Hepatocyte (in vitro differentiated cells): ENCODE measurements at regions not wholly inside any gene's neighbourhood (a gene's known extent, or its start where the extent isn't known, plus 50 kb on each side); places are given as distances from the start of the nearest gene placed in this dataset.

ENCODE experiments used
- DNase-seq: peaks from one replicate; pipeline ENCODE4 v3.0.0-alpha.2; 2016; ENCODE audit warnings: low spot score
- H2AFZ ChIP-seq: fragments of 200-600 bp; sonication (generic); 2 replicates; pipeline ENCODE4 v1.6.0; 2016; ENCODE audit warnings: antibody characterized with exemption, mild to moderate bottlenecking
- H3K27ac ChIP-seq: fragments of 200-600 bp; sonication (generic); 2 replicates; pipeline ENCODE4 v1.5.1; 2016; ENCODE audit warnings: mild to moderate bottlenecking
- H3K27me3 ChIP-seq: fragments of 200-600 bp; sonication (generic); 2 replicates; pipeline ENCODE4 v1.6.1; 2016
- H3K36me3 ChIP-seq: fragments of 200-600 bp; sonication (generic); replicated peaks from 2 replicates; pipeline ENCODE4 v1.5.1; 2016; ENCODE audit warnings: low read depth; ENCODE audit not compliant: insufficient read depth
- H3K4me1 ChIP-seq: fragments of 200-600 bp; sonication (generic); 2 replicates; pipeline ENCODE4 v1.5.1; 2016; ENCODE audit warnings: mild to moderate bottlenecking, moderate library complexity; ENCODE audit not compliant: insufficient read depth
- H3K4me2 ChIP-seq: fragments of 200-600 bp; sonication (generic); 2 replicates; pipeline ENCODE4 v1.6.0; 2016
- H3K4me3 ChIP-seq: fragments of 200-600 bp; sonication (generic); 2 replicates; pipeline ENCODE4 v1.5.1; 2016; ENCODE audit warnings: mild to moderate bottlenecking
- H3K79me2 ChIP-seq: fragments of 200-600 bp; sonication (generic); 2 replicates; pipeline ENCODE4 v1.6.0; 2017; ENCODE audit warnings: mild to moderate bottlenecking
- H3K9me2 ChIP-seq: fragments of 200-600 bp; sonication (generic); replicated peaks from 2 replicates; pipeline ENCODE4 v1.6.0; 2017; ENCODE audit warnings: mild to moderate bottlenecking; ENCODE audit not compliant: insufficient read depth
- H3K9me3 ChIP-seq: fragments of 200-600 bp; sonication (generic); 2 replicates; pipeline ENCODE4 v1.5.1; 2016; ENCODE audit warnings: low read depth, mild to moderate bottlenecking
- H4K20me1 ChIP-seq: fragments of 200-600 bp; sonication (generic); 2 replicates; pipeline ENCODE4 v1.6.0; 2016; ENCODE audit warnings: mild to moderate bottlenecking; ENCODE audit not compliant: insufficient read depth, poor library complexity, severe bottlenecking
- CTCF ChIP-seq: fragments of 200-600 bp; sonication (generic); IDR thresholded peaks from 2 replicates; pipeline ENCODE4 v1.5.1; 2016; ENCODE audit warnings: antibody characterized with exemption, mild to moderate bottlenecking; ENCODE audit not compliant: poor library complexity
- EZH2 ChIP-seq: fragments of 200-600 bp; sonication (generic); IDR thresholded peaks from 2 replicates; pipeline ENCODE4 v1.6.1; 2016; ENCODE audit warnings: antibody characterized with exemption, mild to moderate bottlenecking, borderline replicate concordance
- EZH2phosphoT487 ChIP-seq: fragments of 200-600 bp; sonication (generic); IDR thresholded peaks from one replicate; pipeline ENCODE4 v1.6.1; 2018; ENCODE audit warnings: antibody characterized with exemption, mild to moderate bottlenecking, low read depth, moderate library complexity; ENCODE audit not compliant: unreplicated experiment, severe bottlenecking
- WGBS: methylation state at CpG from one replicate; pipeline ENCODE4 v1.1.6; 2016; ENCODE audit warnings: low lambda C conversion rate; ENCODE audit errors: missing lambda C conversion rate; 5-methylcytosine and 5-hydroxymethylcytosine counted together

- no peak for TF ChIP-seq EZH2phosphoT487
- no peak for TF ChIP-seq EZH2
- DNase-seq, result peak; percentile 23
- 79% methylated on average over 6 of the region's 7 CpGs for WGBS
- Histone ChIP-seq H2AFZ (no peak overlapping the region), H3K36me3 (no peaks in the 10 kb centered on the region), H3K4me3 (no peak overlapping the region), H3K4me2 (no peak overlapping the region), H3K27ac (no peak overlapping the region), H3K4me1 (no peaks in the 10 kb centered on the region), H3K9me3 (no peaks in the 10 kb centered on the region), H3K27me3 (no peaks in the 10 kb centered on the region), H4K20me1 (no peaks in the 10 kb centered on the region), H3K79me2 (peaks cover 6% of the 10 kb centered on the region), H3K9me2 (no peaks in the 10 kb centered on the region)
Measured at GRCh38 chr20:19929481-19930145, 87.5 kb upstream of the NAA20 start.

GRCh38 chr20:19930426-19930825 lies 86.7 kb upstream of the NAA20 start:
- Histone ChIP-seq H3K4me2 (no peak overlapping the region), H3K36me3 (no peaks in the 10 kb centered on the region), H3K4me1 (peaks cover 8% of the 10 kb centered on the region), H3K9me3 (no peaks in the 10 kb centered on the region), H3K27ac (no peak overlapping the region), H3K9me2 (no peaks in the 10 kb centered on the region), H3K4me3 (no peak overlapping the region), H2AFZ (no peak overlapping the region), H3K79me2 (peaks cover 6% of the 10 kb centered on the region), H4K20me1 (no peaks in the 10 kb centered on the region), H3K27me3 (no peaks in the 10 kb centered on the region)
- 77% methylated on average over 5 of the region's 5 CpGs for WGBS
- TF ChIP-seq EZH2, result no peak
- TF ChIP-seq EZH2phosphoT487, result no peak
- no peak for TF ChIP-seq CTCF
- no peak for DNase-seq

DNA sequence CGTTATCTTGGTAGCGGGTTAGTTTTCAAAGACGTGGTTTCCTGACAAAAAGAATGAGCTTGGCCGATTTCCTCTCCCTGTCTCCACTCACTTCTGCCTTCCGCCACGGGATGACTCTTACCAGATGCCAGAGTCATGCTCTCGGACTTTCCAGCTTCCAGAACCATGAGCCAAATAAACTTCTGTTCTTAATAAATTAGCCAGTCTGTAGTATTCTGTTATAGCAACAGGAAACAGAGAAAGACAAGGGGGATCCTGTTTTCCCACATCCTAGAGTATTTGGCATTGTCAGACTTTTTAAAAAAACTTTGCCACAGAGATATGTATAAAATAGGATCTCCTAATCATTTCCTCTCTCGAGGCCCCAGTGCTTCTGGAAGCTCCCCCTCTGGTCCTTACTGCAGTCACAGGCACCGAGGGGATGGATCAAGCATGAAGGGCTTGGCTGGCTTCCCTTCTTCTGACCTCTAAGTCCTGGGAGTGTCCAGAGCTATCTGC lies 84.9 kb upstream of the NAA20 start:
- H3K9me2 ChIP-seq, result no peaks in the 10 kb centered on the region
- H3K27ac ChIP-seq, result peak overlapping the region; percentile 39
- no peak overlapping the region for H3K4me3 ChIP-seq
- no peak overlapping the region for H2AFZ ChIP-seq
- peaks cover 17% of the 10 kb centered on the region for H3K4me1 ChIP-seq
- TF ChIP-seq CTCF (no peak), EZH2 (no peak), EZH2phosphoT487 (no peak)
- no peaks in the 10 kb centered on the region for H4K20me1 ChIP-seq
- 65% methylated on average over 9 of the region's 9 CpGs for WGBS
- peaks cover 6% of the 10 kb centered on the region for H3K79me2 ChIP-seq
- H3K36me3 ChIP-seq, result no peaks in the 10 kb centered on the region
- peak; percentile 35 for DNase-seq
- H3K9me3 ChIP-seq, result no peaks in the 10 kb centered on the region
- H3K4me2 ChIP-seq, result peak overlapping the region; percentile 2
- H3K27me3 ChIP-seq, result no peaks in the 10 kb centered on the region

DNA sequence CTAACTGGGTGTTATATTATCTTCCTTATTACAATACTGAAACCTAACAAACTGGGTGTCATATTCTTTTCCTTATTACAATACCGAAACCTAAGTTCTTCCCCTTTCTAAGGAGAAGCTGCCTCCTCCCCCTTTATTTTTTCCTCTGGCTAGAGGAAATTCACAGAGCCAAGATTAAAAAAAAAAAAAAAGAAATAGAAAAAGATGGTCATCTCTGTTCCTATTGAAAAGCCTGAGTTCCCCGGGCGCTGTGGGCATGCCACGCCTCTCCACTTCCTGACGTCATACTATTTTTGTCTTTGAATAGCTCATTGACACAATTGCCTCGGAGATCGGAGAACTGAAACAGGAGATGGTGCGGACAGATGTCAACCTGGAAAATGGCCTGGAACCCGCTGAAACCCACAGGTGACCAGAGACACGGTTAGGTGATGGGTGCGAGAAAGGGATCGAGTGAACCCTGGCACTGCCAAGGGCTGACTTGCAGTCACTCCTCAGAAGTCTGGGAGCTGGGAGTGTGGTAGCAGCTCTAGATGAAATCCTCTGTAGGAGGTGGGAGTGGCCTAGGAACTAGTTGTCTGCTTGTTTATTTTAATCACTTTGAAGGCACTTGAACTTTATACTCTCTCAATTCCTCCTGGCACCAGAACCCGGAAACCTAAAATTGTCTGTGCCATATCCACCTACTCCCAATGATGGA lies 82.2 kb upstream of the NAA20 start:
- Histone ChIP-seq H3K27me3 (no peaks in the 10 kb centered on the region), H3K4me1 (peaks cover 17% of the 10 kb centered on the region), H3K27ac (peak overlapping the region; percentile 58), H3K4me2 (peak overlapping the region; percentile 26), H3K9me3 (no peaks in the 10 kb centered on the region), H3K79me2 (peaks cover 6% of the 10 kb centered on the region), H3K4me3 (no peak overlapping the region), H4K20me1 (no peaks in the 10 kb centered on the region), H3K36me3 (no peaks in the 10 kb centered on the region), H2AFZ (no peak overlapping the region), H3K9me2 (no peaks in the 10 kb centered on the region)
- peak; percentile 22 for DNase-seq
- TF ChIP-seq EZH2 (no peak), EZH2phosphoT487 (no peak), CTCF (no peak)
- WGBS, result 84% methylated on average over 13 of the region's 13 CpGs
